ENCODE measurements at regions not wholly inside any gene's neighbourhood (a gene's known extent, or its start where the extent isn't known, plus 50 kb on each side); places are given as distances from the start of the nearest gene placed in this dataset.

- CTCF ChIA-PET, result no interaction called here
Measured at GRCh38 chr13:111586291-111586690, 265.8 kb downstream of the TEX29 start.

GRCh38 chr13:111587249-111587648, 266.8 kb downstream of the TEX29 start:
- CTCF ChIA-PET, result no interaction called here
- BruUV-seq (replicated peaks), result no TSS peak
- H3K4me1 ChIP-seq (replicated peaks; ENCODE audit: insufficient read depth), result no peaks in the 10 kb centered on the region
- no peaks in the 10 kb centered on the region for H3K36me3 ChIP-seq (ENCODE audit: low read depth)
- no peaks in the 10 kb centered on the region for H3K9me2 ChIP-seq (ENCODE audit: insufficient read depth)
- no peaks in the 10 kb centered on the region for H3K79me2 ChIP-seq (ENCODE audit: low read depth)
- no peaks in the 10 kb centered on the region; the same call in 1 of the 2 replicates for H4K20me1 ChIP-seq (ENCODE audit: insufficient read depth)
- intact Hi-C loops (cut with micrococcal nuclease; ENCODE audit: unreplicated experiment), result no loop called here
- DNase-seq, result no peak
- TF ChIP-seq EZH2 (IDR thresholded peaks at IDR 0.05; ENCODE audit: low read depth), result no peak
- TF ChIP-seq, protein P1, sequence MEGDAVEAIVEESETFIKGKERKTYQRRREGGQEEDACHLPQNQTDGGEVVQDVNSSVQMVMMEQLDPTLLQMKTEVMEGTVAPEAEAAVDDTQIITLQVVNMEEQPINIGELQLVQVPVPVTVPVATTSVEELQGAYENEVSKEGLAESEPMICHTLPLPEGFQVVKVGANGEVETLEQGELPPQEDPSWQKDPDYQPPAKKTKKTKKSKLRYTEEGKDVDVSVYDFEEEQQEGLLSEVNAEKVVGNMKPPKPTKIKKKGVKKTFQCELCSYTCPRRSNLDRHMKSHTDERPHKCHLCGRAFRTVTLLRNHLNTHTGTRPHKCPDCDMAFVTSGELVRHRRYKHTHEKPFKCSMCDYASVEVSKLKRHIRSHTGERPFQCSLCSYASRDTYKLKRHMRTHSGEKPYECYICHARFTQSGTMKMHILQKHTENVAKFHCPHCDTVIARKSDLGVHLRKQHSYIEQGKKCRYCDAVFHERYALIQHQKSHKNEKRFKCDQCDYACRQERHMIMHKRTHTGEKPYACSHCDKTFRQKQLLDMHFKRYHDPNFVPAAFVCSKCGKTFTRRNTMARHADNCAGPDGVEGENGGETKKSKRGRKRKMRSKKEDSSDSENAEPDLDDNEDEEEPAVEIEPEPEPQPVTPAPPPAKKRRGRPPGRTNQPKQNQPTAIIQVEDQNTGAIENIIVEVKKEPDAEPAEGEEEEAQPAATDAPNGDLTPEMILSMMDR (conservative IDR thresholded peaks at IDR 0.05), result no peak
- H3K4me2 ChIP-seq, result no peak overlapping the region
- H3K27ac ChIP-seq, result no peak overlapping the region
- H2AFZ ChIP-seq, result no peak overlapping the region
- POLR2A ChIA-PET (ENCODE audit: unreplicated experiment), result no interaction called here
- no peaks in the 10 kb centered on the region for H3K9me3 ChIP-seq (ENCODE audit: insufficient read depth, low read depth)
- peaks cover 80% of the 10 kb centered on the region for H3K27me3 ChIP-seq (ENCODE audit: insufficient read depth, low read depth)
- H3F3A ChIP-seq (ENCODE audit: insufficient read depth, low read depth), result no peaks in the 10 kb centered on the region
- H3K4me3 ChIP-seq, result no peak overlapping the region

More at GRCh38 chr13:111586291-111586690, 265.8 kb downstream of the TEX29 start:
- DNase-seq, result no peak
- no TSS peak for BruUV-seq (replicated peaks)
- no peaks in the 10 kb centered on the region for H3K79me2 ChIP-seq (ENCODE audit: low read depth)
- no peaks in the 10 kb centered on the region; the same call in 1 of the 2 replicates for H4K20me1 ChIP-seq (ENCODE audit: insufficient read depth)
- no peak overlapping the region for H2AFZ ChIP-seq
- H3K27me3 ChIP-seq (ENCODE audit: insufficient read depth, low read depth), result peaks cover 84% of the 10 kb centered on the region
- no peaks in the 10 kb centered on the region for H3K36me3 ChIP-seq (ENCODE audit: low read depth)
- no peaks in the 10 kb centered on the region for H3K9me3 ChIP-seq (ENCODE audit: insufficient read depth, low read depth)
- H3K27ac ChIP-seq, result no peak overlapping the region
- intact Hi-C loops (cut with micrococcal nuclease; ENCODE audit: unreplicated experiment), result no loop called here
- H3K9me2 ChIP-seq (ENCODE audit: insufficient read depth), result no peaks in the 10 kb centered on the region
- TF ChIP-seq, protein P1 (conservative IDR thresholded peaks at IDR 0.05), result no peak
- no peak for TF ChIP-seq EZH2 (IDR thresholded peaks at IDR 0.05; ENCODE audit: low read depth)
- no peaks in the 10 kb centered on the region for H3K4me1 ChIP-seq (replicated peaks; ENCODE audit: insufficient read depth)
- no peak overlapping the region for H3K4me3 ChIP-seq
- no peak overlapping the region for H3K4me2 ChIP-seq
- POLR2A ChIA-PET (ENCODE audit: unreplicated experiment), result no interaction called here
- H3F3A ChIP-seq (ENCODE audit: insufficient read depth, low read depth), result no peaks in the 10 kb centered on the region

DNA sequence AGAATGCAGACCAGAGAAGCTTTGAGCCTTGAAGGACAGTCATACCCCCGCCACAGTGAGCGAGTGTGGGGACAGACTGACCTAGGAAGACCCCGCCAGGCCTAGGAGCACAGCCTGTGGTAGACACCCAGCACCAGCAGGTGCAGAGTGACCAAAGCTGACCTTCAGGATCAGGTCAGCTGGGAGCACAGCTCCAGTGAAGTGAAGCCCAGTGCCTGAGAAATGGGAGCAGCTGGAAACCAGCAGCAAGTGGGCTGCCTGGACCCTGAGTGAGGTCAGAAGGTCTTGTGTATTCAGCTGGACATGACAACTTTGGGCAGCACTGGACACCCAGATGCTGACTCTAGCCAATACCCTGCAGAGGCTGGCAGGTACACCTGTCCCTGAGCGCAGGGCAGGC, 268.9 kb downstream of the TEX29 start:
- H3K9me2 ChIP-seq (ENCODE audit: insufficient read depth), result no peaks in the 10 kb centered on the region
- CTCF ChIA-PET, result no interaction called here
- peaks cover 3% of the 10 kb centered on the region; the same call in 1 of the 2 replicates for H4K20me1 ChIP-seq (ENCODE audit: insufficient read depth)
- POLR2A ChIA-PET (ENCODE audit: unreplicated experiment), result no interaction called here
- H3K4me1 ChIP-seq (replicated peaks; ENCODE audit: insufficient read depth), result no peaks in the 10 kb centered on the region
- TF ChIP-seq, protein P1 (conservative IDR thresholded peaks at IDR 0.05), result no peak
- TF ChIP-seq EZH2 (IDR thresholded peaks at IDR 0.05; ENCODE audit: low read depth), result no peak
- H2AFZ ChIP-seq, result no peak overlapping the region
- H3K27me3 ChIP-seq (ENCODE audit: insufficient read depth, low read depth), result peaks cover 71% of the 10 kb centered on the region
- intact Hi-C loops (cut with micrococcal nuclease; ENCODE audit: unreplicated experiment), result no loop called here
- no peaks in the 10 kb centered on the region for H3K9me3 ChIP-seq (ENCODE audit: insufficient read depth, low read depth)
- no peak overlapping the region for H3K4me2 ChIP-seq
- no peak overlapping the region for H3K4me3 ChIP-seq
- H3K27ac ChIP-seq, result no peak overlapping the region
- no peak for DNase-seq
- no peaks in the 10 kb centered on the region for H3K36me3 ChIP-seq (ENCODE audit: low read depth)
- no TSS peak for BruUV-seq (replicated peaks)
- no peaks in the 10 kb centered on the region for H3F3A ChIP-seq (ENCODE audit: insufficient read depth, low read depth)
- H3K79me2 ChIP-seq (ENCODE audit: low read depth), result no peaks in the 10 kb centered on the region

All from PC-9 (cell line).